ENCODE measurements at regions not wholly inside any gene's neighbourhood (a gene's known extent, or its start where the extent isn't known, plus 50 kb on each side); places are given as distances from the start of the nearest gene placed in this dataset.

DNA sequence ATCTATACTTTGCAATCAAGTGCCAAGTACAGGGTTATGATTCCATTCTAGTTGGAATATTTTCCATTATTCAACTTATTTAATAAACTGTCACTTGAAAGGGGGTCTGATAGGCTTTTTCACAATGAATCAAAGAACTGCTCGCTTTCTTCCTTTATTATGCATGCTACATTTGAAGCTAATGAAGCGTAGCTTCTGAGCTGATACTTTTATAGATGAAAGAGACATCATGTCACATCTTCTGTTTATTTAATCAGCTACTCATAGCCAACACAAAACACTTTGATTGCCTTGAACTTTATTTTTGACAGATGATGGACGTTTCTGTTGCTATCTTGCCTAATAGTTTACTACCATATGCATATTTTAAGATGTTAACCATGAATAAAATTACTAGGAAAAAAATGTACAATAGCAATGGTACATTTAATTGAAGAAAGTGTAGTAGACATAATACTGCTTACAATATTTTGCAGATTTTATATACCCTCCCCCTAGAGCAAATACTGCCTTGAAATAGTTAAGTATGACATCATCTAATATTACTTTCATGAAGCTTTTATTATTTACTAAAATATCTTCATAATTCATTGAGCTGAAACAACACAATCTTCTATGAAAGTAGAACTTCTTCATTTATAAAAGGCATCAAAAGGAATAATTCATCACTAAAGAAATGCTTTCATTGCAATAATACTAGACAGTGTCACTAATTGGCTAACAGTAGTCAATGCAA is 529.3 kb upstream of the TYRP1 start:
- TF ChIP-seq, protein P1, sequence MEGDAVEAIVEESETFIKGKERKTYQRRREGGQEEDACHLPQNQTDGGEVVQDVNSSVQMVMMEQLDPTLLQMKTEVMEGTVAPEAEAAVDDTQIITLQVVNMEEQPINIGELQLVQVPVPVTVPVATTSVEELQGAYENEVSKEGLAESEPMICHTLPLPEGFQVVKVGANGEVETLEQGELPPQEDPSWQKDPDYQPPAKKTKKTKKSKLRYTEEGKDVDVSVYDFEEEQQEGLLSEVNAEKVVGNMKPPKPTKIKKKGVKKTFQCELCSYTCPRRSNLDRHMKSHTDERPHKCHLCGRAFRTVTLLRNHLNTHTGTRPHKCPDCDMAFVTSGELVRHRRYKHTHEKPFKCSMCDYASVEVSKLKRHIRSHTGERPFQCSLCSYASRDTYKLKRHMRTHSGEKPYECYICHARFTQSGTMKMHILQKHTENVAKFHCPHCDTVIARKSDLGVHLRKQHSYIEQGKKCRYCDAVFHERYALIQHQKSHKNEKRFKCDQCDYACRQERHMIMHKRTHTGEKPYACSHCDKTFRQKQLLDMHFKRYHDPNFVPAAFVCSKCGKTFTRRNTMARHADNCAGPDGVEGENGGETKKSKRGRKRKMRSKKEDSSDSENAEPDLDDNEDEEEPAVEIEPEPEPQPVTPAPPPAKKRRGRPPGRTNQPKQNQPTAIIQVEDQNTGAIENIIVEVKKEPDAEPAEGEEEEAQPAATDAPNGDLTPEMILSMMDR (IDR thresholded peaks at IDR 0.05): no peak

DNA sequence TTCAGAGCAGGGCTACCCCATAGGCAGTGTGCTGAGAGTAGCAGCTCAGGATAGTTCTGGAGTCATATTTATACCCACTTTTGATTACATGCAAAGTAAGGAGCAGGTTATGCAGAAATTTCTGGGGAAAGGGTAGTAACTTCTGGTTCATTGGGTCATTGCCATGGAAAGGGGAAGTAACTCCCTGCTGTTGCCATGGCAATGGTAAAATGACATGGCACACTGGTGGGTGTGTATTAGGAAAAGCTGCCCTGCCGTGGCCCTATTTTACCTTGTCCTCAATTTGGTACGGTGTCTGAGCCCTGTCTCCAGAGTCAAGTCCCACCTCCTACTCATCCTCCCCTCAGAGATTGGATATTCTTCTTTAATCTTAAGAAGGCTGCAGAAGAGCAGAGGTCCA is 526.7 kb upstream of the TYRP1 start:
- TF ChIP-seq, protein P1 (IDR thresholded peaks at IDR 0.05): no peak

DNA sequence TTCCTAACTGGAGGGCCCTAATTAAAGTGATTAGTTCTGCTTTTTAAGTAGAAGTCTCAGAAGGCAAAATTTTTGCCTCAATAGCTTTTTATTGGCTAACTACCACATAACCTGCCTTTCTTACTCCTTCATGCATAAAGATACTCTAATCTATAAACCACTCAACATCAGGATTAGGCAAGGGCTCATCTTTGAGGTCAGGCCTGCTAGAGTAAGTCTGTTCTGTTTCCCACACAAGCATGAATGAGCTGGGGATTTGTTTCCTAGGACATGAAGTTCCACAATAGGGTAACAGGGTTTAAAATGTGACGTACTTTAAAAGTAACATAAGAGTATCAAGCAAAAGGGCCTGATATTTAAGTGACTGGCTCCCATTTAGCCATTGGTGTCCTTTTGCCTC is 522.7 kb upstream of the TYRP1 start:
- TF ChIP-seq, protein P1 (IDR thresholded peaks at IDR 0.05): no peak

DNA sequence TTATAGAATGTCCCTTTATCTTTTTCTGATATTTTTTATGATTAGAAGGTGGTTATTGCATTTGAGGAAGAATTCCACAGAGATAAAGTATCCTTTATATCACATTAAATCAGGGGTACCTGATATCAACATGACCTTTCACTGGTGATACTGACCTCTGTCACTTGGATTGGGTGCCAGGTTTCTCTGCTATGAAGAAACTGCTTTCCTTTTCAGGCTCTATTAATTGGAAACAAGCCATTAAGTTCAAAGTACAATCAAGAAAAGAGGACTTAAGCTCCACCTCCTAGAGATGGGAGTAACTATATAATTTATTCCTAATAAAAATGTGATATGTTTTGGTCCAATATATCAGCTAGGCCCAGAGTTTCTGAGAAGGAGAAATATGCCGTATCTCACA is 514.6 kb upstream of the TYRP1 start:
- TF ChIP-seq, protein P1 (IDR thresholded peaks at IDR 0.05): no peak

DNA sequence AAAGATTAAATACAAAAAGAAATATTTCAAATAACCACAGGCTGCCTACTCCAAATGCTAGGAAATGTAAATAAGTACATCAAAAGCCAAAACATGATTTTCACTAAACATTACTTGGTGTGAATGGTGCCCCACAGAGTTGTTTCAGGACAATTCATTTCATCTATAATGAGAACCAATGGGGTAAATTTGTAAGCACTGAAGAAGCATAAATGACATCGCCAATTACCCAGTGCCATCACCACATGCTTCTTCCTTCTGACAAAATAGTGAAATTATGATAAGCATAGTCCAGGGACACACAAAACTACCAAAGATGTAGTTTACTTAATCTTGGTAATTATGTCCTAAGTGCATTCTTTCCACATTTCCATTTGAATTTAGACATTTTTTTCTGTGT is 510.4 kb upstream of the TYRP1 start:
- TF ChIP-seq, protein P1 (IDR thresholded peaks at IDR 0.05): no peak

DNA sequence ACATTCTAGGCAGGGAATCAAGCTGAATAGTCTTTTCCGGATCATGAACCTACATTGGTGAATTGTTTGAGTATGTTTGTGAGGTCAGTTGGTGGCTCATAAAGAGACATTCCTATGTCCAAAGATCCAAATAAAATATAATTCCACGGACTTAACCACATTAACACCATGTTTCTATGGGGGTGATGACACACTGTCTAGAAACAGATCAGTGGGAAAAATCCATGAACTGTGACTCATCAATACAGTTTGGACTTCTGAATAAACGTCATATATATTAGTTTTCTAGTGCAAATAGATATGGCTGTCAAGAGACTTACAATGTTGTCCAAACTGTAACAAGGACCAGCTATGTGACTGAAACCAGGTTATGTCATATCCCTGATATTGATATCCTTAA is 509.9 kb upstream of the TYRP1 start:
- TF ChIP-seq, protein P1 (IDR thresholded peaks at IDR 0.05): no peak

DNA sequence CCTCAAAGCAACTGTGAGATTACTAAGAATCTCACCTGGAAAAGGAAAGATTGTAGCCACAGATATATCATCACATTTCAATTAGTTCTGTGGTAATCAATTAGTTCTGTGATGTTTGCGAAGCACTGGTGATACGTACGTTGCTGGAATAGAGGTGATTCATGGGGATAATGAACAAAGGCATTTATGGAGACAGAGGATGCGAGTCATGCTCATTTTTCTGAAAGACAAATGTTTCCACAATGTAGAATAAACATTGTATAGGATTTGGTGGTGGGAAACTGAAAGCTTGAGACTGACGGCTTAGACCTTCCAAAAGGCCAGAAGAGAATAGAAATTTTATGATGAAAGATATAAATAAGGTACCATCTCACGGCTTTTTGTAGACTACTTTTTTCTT is 507.3 kb upstream of the TYRP1 start:
- TF ChIP-seq, protein P1 (IDR thresholded peaks at IDR 0.05): no peak

DNA sequence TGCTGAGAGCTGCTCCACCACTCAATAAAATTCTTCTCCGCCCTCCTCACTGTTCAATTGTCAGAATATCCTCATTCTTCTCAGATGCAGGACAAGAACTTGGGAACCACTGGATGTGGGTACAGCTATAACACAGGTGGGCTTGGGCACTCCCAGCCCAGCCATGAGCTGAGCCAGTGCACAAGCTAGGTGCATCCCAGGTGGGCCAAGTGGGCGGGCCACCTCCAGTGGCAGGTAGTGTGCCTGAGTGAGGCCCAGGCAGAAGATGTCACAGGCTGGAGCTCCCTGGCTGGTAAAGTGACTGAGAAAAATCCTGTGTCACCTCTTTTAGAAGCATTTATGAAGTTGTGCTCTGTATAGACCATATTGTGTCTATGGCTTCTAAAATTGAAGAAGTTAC is 501.6 kb upstream of the TYRP1 start:
- TF ChIP-seq, protein P1 (IDR thresholded peaks at IDR 0.05): no peak
